Activated T-helper 1 cell treated with anti-CD3 and anti-CD28 coated beads, Interleukin-2, amount 50 U/mL, for 16 hours (primary cell): ENCODE measurements at regions not wholly inside any gene's neighbourhood (a gene's known extent, or its start where the extent isn't known, plus 50 kb on each side); places are given as distances from the start of the nearest gene placed in this dataset.
A peak's percentile ranks its signal among the peaks of the same experiment; 100 is the strongest.

Source experiments
- DNase-seq, 2 donors: peaks; one replicate each; pipeline ENCODE4 v3.0.0-alpha.2; 2020; ENCODE audit warnings: low read depth in 1 of 2, low spot score in 1 of 2

DNA sequence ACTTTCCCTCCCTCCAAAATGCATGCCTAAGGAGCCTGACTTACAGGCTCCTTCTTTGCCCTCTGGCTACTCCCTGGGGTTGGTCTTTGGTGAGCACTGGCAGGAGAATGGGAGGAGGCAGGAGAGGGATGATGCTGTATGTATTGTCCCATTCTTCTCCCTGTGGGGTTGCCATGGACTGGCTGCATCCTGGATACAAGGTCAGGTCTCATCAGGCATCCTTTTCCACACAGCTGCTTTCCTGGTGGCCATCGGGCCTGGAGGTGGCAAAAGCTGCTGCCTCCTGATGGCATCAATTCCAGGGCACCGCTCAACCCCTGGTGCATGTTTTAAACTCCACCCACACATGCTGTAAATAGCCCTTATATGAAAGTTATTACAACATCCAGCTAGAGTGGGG is 257.2 kb downstream of the ETS1 start:
- no peak for DNase-seq

DNA sequence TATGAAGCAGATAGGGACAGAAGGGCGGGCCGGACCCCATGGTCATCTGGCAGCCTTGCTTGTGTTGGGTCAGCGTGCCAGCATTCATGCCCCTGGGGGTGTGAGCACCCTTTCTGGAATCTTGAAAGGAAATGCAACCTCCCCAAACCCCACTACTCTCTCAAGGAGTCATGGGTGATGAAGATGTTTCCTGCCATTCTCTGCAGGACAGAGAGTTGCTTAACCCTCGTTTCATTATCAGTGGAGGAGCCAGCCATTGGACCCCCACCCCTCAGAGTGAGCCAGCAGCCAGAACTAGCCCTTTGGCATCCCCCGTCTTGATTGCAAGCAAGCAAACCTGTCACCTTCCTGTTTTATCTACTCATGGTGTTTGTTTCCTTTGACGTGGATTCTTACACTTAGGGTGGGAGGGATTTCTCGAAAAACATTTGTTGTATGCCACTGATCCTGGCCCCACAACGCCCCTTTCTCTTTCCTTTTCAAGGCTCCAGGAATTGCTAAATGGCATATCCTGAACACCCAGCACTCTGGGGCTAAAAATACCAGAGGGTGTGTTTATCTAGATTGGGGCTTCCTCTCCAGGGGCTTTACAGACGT is 258.3 kb downstream of the ETS1 start:
- DNase-seq: no peak

GRCh38 chr11:128327274-128327673 is 260.1 kb downstream of the ETS1 start:
- DNase-seq: no peak

- no peak for DNase-seq
Measured at GRCh38 chr11:128326791-128327190, 260.6 kb downstream of the ETS1 start.

DNA sequence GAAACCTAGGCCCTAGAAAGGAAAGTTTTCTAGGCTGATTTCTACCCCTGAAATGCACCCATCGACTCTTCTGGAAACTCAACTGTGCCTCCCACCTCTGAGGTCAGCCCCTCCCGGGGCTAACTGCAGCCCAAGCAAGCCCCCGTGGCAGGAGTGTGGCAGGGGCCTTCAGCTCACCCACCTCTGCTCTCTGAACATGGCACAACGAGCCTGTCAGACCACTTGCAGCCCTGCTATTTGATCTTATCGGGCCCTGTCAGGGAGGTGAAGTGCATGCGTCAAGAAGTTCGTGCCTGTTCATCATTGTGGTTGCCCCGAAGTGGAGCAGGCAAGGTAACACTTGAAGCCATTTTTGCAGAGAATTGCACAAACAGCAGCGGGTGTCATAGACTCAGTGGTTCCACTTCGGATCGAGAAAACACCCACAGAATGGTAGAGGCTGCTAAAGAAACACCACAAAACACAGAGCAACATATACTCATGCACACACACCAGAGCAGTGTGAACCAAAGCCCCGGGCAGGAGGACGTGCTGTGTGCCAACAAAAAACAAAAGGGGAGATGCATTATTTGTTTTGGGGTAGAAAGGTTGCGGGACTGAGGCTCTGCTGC is 262.7 kb downstream of the ETS1 start:
- peak; percentile 51 to 68 for DNase-seq

GRCh38 chr11:128324051-128324481 is 263.3 kb downstream of the ETS1 start:
- DNase-seq: no peak

DNA sequence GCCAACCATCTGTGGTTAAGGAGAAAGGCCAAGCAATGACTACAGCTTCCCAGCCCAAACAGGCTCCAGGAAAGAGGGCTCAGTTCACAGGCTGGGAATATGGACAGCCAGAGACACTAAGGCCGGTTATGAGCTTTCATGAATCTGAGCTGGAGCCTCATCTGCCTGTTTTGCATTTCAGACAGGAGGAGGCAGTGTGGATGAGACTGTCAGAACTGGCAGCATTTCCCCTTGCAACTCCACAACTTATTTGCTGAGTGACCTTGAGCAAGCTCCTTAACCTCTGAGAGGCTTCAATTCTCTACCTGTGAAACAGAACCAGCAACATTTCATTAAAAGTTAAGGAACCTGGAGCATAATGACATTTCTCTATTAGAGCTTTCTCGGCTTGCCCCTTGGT is 264.0 kb downstream of the ETS1 start:
- no peak for DNase-seq

DNA sequence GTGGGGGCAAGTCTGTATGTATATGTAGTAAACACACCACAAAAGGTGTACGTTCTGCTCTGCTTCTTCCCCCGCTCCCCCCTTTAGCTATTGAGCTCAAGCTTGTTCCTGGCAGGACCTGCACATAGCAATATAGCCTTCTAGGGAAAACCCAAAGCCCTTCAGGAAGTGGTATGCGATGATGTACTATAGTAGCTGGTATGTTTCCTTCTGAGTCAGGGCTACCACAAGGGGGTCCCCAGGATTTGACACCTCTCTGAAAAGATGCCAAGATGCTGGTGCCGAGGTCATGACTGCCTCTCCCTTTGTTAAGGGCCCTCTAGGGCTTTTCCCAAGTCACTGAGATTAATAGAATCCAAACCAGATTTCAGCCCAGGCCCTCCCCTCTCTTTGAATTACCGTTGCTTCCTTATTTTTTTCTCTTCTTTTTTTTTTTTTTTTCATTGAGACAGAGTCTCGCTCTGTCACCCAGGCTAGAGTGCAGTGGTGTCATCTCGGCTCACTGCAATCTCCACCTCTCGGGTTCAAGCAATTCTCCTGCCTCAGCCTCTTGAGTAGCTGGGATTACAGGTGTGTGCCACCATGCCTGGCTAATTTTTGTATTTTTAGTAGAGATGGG is 268.4 kb downstream of the ETS1 start:
- DNase-seq: peak in 1 of 2 donors; percentile 61

GRCh38 chr11:128316541-128317227 is 270.7 kb downstream of the ETS1 start:
- DNase-seq: no peak

- no peak for DNase-seq
Measured at GRCh38 chr11:128315933-128316332, 271.4 kb downstream of the ETS1 start.

GRCh38 chr11:128313931-128314330 is 273.4 kb downstream of the ETS1 start:
- DNase-seq: no peak

DNA sequence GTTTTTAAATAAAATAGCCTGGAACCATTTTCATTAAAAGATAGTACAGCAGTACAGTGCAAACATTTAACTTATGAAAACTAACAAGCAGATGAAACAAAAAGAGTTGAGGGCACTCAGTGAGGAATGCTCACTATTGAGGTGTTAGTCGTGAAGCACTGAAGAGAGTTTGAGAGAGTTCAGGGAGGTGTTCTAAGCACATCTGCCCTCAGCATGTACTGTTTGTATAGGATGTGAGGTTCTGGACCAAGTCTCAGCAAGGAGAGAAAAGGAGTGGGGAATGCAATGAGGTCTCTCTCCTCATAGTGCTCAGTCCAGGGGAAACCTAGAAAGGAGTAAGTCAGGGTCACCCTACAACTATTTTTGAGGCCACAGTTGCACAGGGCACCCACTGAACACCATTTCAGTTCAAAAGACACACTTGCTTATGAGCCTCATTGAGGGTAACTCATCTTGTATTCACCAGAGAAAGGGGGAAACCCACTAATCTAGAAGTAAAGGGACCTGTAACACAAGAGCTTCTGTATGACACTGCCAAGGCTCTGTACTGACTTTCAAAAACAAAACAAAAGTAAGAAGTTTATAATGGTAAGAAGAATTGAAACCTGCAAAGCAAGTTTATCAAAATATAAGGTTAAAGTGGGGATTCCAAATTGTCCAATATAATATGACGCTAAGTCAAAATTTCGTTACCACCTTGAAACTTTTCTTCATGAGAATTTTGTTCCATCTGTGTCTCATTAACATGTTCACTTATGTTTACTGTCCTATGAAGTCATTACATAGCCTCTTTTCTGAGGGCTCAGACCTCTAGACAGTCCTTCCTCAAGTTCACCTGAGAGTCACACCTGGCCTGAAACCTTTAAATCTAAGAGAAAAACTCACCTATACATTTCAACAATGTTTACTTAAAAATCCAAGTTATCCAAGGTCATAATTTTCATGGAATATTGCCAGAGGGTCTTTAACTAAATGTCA is 275.3 kb downstream of the ETS1 start:
- no peak for DNase-seq

GRCh38 chr11:128310676-128311445 is 276.5 kb downstream of the ETS1 start:
- no peak for DNase-seq

GRCh38 chr11:128310005-128310404 is 277.4 kb downstream of the ETS1 start:
- DNase-seq: no peak

- DNase-seq: no peak
Measured at GRCh38 chr11:128308794-128309193, 278.6 kb downstream of the ETS1 start.

DNA sequence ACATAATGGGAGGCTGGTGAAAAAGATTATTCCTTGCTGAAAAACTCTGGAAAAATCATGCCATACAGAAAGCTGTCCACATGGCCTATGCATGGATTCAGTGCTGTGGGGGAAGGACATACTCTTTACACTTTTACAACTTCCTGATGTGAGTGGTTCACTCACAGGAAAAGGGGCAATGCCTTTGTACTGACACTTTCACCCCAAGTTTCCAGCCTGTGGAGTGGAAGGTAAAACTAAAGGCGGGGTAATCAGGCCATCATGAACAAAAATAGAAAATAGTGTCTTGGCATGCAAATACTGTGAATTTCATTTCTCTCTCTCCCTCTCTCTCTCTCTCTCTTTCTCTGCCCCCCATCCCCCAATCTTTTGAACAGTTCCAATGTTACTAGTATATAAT is 281.8 kb downstream of the ETS1 start:
- DNase-seq: no peak

DNA sequence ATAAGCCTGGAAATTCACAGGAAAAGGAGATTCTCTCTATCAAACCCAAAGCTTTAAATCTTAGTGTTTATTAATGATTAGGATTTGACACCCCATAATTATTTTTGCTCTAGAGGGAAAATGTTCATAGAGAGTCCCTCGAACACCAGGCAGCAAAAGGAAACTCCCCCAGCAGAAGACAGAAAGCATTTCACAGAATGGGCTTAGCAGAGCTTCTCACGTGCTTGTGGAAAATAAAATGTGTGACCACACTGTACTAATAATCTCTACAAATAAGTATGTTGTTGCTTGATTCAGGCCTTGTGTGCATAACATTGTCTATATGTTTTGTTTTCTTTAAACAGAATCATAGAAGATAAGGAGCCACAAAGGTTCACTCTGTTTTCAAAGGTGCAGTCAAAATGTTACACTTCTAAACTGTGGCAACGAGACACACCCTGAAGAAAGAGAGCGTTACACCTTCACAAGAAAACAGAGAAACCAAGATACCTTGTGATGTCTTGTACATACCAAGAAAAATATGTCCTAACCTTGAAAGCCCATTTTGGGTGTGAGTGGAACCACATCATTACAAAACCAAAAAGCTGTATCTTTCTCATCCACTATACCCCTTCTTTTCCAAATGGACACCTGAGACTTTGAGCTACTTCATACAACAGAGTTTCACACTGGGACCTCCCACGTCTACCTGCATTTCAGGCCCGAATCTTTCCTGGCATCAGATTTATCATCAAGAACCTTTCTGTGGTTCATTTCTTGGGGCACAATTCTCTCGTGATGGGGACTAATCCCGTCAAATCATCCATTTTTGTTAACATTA is 282.5 kb downstream of the ETS1 start:
- DNase-seq: no peak

DNA sequence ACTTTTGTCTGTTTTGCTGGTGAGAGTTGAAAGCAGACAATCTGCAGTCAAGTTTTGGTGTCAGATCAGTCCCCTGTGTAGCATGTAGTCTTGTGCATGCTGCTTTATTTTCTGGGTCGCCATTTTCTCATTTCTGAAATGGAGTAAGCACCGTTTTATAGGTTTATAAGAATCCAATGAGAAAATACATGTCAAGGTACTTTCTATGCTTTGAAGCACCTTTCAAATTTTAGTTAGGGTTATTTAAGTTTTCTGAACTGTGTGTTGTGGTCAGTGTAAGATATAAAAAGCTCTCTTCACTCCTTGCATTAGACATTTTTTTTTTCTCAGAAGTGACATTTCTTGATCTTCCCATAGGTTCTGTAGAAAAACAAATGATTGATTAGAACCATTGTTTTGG is 283.2 kb downstream of the ETS1 start:
- no peak for DNase-seq

- no peak for DNase-seq
Measured at GRCh38 chr11:128303383-128303782, 284.0 kb downstream of the ETS1 start.
